Ovary (tissue), 3 donors: ENCODE measurements at regions not wholly inside any gene's neighbourhood (a gene's known extent, or its start where the extent isn't known, plus 50 kb on each side); places are given as distances from the start of the nearest gene placed in this dataset.
A peak's percentile ranks its signal among the peaks of the same experiment; 100 is the strongest.

Experiments used
- EP300 ChIP-seq: sonication (generic); formaldehyde crosslinking; IDR thresholded peaks from one replicate; pipeline ENCODE4 v1.6.1; 2017; ENCODE audit warnings: antibody characterized with exemption
- TF ChIP-seq, protein P1 (sequence below), 3 donors: fragments of 450-650 bp in 2 of 3; fragments of 200-600 bp in 1 of 3; IDR thresholded peaks; one replicate each; pipeline versions ENCODE4 v1.5.1 to v1.8.0; 2016 to 2022; ENCODE audit warnings: antibody characterized with exemption in 3 of 3, mild to moderate bottlenecking in 1 of 3
- donor health status: DM: no; HTN: no; CAD: no.

DNA sequence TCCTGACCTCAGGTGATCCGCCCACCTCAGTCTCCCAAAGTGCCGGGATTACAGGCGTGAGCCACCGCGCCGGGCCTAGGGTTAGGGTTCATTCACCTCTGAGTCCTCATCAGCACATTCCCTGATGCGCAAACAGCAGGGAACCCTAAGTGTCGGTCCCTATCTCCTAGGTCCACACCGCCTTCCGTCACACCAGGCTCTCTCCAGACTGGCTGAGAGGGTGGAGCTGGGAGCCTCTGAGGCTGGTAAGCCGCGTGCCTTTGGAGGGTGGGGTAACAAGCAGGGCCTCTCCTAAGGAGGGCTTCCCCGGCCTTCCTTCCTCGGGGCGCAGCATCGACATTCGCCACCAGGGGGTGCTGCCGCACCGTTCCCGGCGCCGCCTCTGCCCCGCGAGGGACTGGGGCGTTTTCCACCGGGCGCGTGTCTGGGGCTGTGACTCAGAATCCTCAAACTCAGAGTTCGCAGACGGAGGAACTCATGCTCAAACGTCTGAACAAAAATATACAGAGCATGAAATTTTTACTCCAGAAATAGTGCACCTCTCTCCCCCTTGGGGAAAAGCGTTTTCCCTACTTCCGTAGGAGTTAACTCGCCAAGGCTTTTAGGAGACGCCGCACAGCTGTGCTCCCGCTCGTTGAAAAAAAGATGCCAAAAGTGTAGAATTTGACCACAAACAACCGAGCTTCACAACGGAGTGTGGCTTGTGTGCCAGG, 63.9 kb upstream of the ASAP2 start:
- TF ChIP-seq, protein P1, sequence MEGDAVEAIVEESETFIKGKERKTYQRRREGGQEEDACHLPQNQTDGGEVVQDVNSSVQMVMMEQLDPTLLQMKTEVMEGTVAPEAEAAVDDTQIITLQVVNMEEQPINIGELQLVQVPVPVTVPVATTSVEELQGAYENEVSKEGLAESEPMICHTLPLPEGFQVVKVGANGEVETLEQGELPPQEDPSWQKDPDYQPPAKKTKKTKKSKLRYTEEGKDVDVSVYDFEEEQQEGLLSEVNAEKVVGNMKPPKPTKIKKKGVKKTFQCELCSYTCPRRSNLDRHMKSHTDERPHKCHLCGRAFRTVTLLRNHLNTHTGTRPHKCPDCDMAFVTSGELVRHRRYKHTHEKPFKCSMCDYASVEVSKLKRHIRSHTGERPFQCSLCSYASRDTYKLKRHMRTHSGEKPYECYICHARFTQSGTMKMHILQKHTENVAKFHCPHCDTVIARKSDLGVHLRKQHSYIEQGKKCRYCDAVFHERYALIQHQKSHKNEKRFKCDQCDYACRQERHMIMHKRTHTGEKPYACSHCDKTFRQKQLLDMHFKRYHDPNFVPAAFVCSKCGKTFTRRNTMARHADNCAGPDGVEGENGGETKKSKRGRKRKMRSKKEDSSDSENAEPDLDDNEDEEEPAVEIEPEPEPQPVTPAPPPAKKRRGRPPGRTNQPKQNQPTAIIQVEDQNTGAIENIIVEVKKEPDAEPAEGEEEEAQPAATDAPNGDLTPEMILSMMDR (IDR thresholded peaks at IDR 0.05): peak; percentile 96 to 99 (median 99)
- no peak for TF ChIP-seq EP300
